Spleen (tissue), 7 donors: ENCODE measurements at regions not wholly inside any gene's neighbourhood (a gene's known extent, or its start where the extent isn't known, plus 50 kb on each side); places are given as distances from the start of the nearest gene placed in this dataset.

Experiments used
- CTCF ChIP-seq, 11 experiments: fragments of 200-600 bp in 7 of 11; fragments of 450-650 bp in 4 of 11; sonication (generic) in 4 of 11; IDR thresholded peaks in 8 of 11; conservative IDR thresholded peaks in 3 of 11; 1 replicate in 7 of 11; 2 replicates in 4 of 11; pipeline versions ENCODE4 v1.4.0 to v1.8.0; 2016 to 2021; ENCODE audit warnings: antibody characterized with exemption in 11 of 11, inconsistent platforms in 4 of 11, mild to moderate bottlenecking in 1 of 11
- POLR2A ChIP-seq, 3 donors: fragments of 450-650 bp; IDR thresholded peaks; one replicate each; pipeline ENCODE4 v1.5.1; 2017; ENCODE audit warnings: antibody characterized with exemption in 3 of 3, mild to moderate bottlenecking in 1 of 3
- POLR2AphosphoS5 ChIP-seq, 3 donors: sonication (generic); formaldehyde crosslinking; IDR thresholded peaks; one replicate each; pipeline ENCODE4 v1.5.1; 2017; ENCODE audit warnings: antibody characterized with exemption in 3 of 3
- donor health status: DM: no; HTN: no; CAD: no; lungs with moderate emphysema.
- donor health status: DM: no; HTN: no; CAD: no.
- donor health status: DM: no; HTN: no; CAD: no.

- no peak for TF ChIP-seq CTCF (IDR thresholded peaks at IDR 0.05 in 8 of 11, conservative IDR thresholded peaks at IDR 0.05 in 3 of 11)
- no peak for TF ChIP-seq POLR2A (IDR thresholded peaks at IDR 0.05)
- TF ChIP-seq POLR2AphosphoS5 (IDR thresholded peaks at IDR 0.05) = no peak
Observed at GRCh38 chr6:137777687-137778075, 89.4 kb upstream of the TNFAIP3 start.
